ENCODE measurements at regions not wholly inside any gene's neighbourhood (a gene's known extent, or its start where the extent isn't known, plus 50 kb on each side); places are given as distances from the start of the nearest gene placed in this dataset.

- DNase-seq (ENCODE audit: low spot score): no peak
Observed at GRCh38 chr13:69423844-69424243, 683.8 kb upstream of the ATXN8OS start.

GRCh38 chr13:69418319-69418718 lies 689.3 kb upstream of the ATXN8OS start:
- DNase-seq (ENCODE audit: low spot score): no peak

- DNase-seq (ENCODE audit: low spot score): no peak
Observed at GRCh38 chr13:69410761-69411160, 696.9 kb upstream of the ATXN8OS start.

GRCh38 chr13:69391756-69392155 lies 715.9 kb upstream of the ATXN8OS start:
- no peak for DNase-seq (ENCODE audit: low spot score)

GRCh38 chr13:69389899-69390298 lies 717.7 kb upstream of the ATXN8OS start:
- no peak for DNase-seq (ENCODE audit: low spot score)

GRCh38 chr13:69373747-69374425 lies 733.7 kb upstream of the ATXN8OS start:
- no peak for DNase-seq (ENCODE audit: low spot score)

GRCh38 chr13:69363360-69363759 lies 744.3 kb upstream of the ATXN8OS start:
- no peak for DNase-seq (ENCODE audit: low spot score)

GRCh38 chr13:69331245-69331644 lies 776.4 kb upstream of the ATXN8OS start:
- no peak for DNase-seq (ENCODE audit: low spot score)

- no peak for DNase-seq (ENCODE audit: low spot score)
Observed at GRCh38 chr13:69324090-69324886, 783.3 kb upstream of the ATXN8OS start.

GRCh38 chr13:69319656-69320055 lies 788.0 kb upstream of the ATXN8OS start:
- DNase-seq (ENCODE audit: low spot score): no peak

- no peak for DNase-seq (ENCODE audit: low spot score)
Observed at GRCh38 chr13:69315039-69315438, 792.6 kb upstream of the ATXN8OS start.

- DNase-seq (ENCODE audit: low spot score): no peak
Observed at GRCh38 chr13:69306766-69307165, 800.9 kb upstream of the ATXN8OS start.

GRCh38 chr13:69300131-69300530 lies 807.5 kb upstream of the ATXN8OS start:
- DNase-seq (ENCODE audit: low spot score): no peak

- no peak for DNase-seq (ENCODE audit: low spot score)
Observed at GRCh38 chr13:69296130-69296529, 811.5 kb upstream of the ATXN8OS start.

GRCh38 chr13:69292789-69293425 lies 814.7 kb upstream of the ATXN8OS start:
- no peak for DNase-seq (ENCODE audit: low spot score)

GRCh38 chr13:69291292-69291906 lies 816.2 kb upstream of the ATXN8OS start:
- no peak for DNase-seq (ENCODE audit: low spot score)

GRCh38 chr13:69288026-69288425 lies 819.6 kb upstream of the ATXN8OS start:
- no peak for DNase-seq (ENCODE audit: low spot score)

GRCh38 chr13:69287050-69287698 lies 820.5 kb upstream of the ATXN8OS start:
- no peak for DNase-seq (ENCODE audit: low spot score)

GRCh38 chr13:69283837-69284236 lies 823.8 kb upstream of the ATXN8OS start:
- DNase-seq (ENCODE audit: low spot score): no peak

GRCh38 chr13:69283301-69283700 lies 824.3 kb upstream of the ATXN8OS start:
- DNase-seq (ENCODE audit: low spot score): no peak

- DNase-seq (ENCODE audit: low spot score): no peak
Observed at GRCh38 chr13:69280399-69280798, 827.2 kb upstream of the ATXN8OS start.

GRCh38 chr13:69279213-69279612 lies 828.4 kb upstream of the ATXN8OS start:
- DNase-seq (ENCODE audit: low spot score): no peak
